GM23338 (cell line): ENCODE measurements at regions not wholly inside any gene's neighbourhood (a gene's known extent, or its start where the extent isn't known, plus 50 kb on each side); places are given as distances from the start of the nearest gene placed in this dataset.

Experiments used
- ATAC-seq: fragments of 200-7000 bp; cut with Tn5 transposase; 3 replicates; pipeline ENCODE4 v1.9.1; 2020
- DNase-seq: peaks from one replicate; pipeline ENCODE4 v3.0.0-alpha.2; 2015; ENCODE audit warnings: low spot score
- H2AFZ ChIP-seq: fragments of 200-600 bp; sonication (generic); 2 replicates; pipeline ENCODE4 v1.8.0; 2016; ENCODE audit warnings: antibody characterized with exemption, mild to moderate bottlenecking, moderate library complexity
- H3F3A ChIP-seq: fragments of 200-600 bp; sonication (generic); replicated peaks from 2 replicates; pipeline ENCODE4 v1.8.0; 2017; ENCODE audit warnings: antibody characterized with exemption, mixed run types, low read depth
- H3K27ac ChIP-seq: fragments of 200-600 bp; sonication (generic); 2 replicates; pipeline ENCODE4 v1.6.1; 2016; ENCODE audit warnings: low read depth
- H3K27me3 ChIP-seq: fragments of 200-600 bp; sonication (generic); 2 replicates; pipeline ENCODE4 v1.8.0; 2016; ENCODE audit warnings: mild to moderate bottlenecking, mixed run types, moderate library complexity; ENCODE audit not compliant: insufficient read depth
- H3K36me3 ChIP-seq: fragments of 200-600 bp; sonication (generic); 2 replicates; pipeline ENCODE4 v1.8.0; 2016; ENCODE audit warnings: mild to moderate bottlenecking; ENCODE audit not compliant: insufficient read depth
- H3K4me1 ChIP-seq: fragments of 200-600 bp; sonication (generic); 2 replicates; pipeline ENCODE4 v1.8.0; 2016; ENCODE audit warnings: mild to moderate bottlenecking, moderate library complexity; ENCODE audit not compliant: insufficient read depth
- H3K4me2 ChIP-seq: fragments of 200-600 bp; sonication (generic); 2 replicates; pipeline ENCODE4 v1.7.1; 2017; ENCODE audit warnings: mixed run types
- H3K4me3 ChIP-seq: fragments of 200-600 bp; sonication (generic); 2 replicates; pipeline ENCODE4 v1.6.1; 2016; ENCODE audit warnings: mixed run types
- H3K79me2 ChIP-seq: fragments of 200-600 bp; sonication (generic); replicated peaks from 2 replicates; pipeline ENCODE4 v1.8.0; 2017; ENCODE audit warnings: mild to moderate bottlenecking; ENCODE audit not compliant: insufficient read depth
- H3K9me2 ChIP-seq: fragments of 200-600 bp; sonication (generic); 2 replicates; pipeline ENCODE4 v1.8.0; 2017; ENCODE audit not compliant: insufficient read depth
- H4K20me1 ChIP-seq: fragments of 200-600 bp; sonication (generic); replicated peaks from 2 replicates; pipeline ENCODE4 v1.8.0; 2017; ENCODE audit warnings: mild to moderate bottlenecking; ENCODE audit not compliant: insufficient read depth
- H3K27ac Mint-ChIP-seq: 2 replicates; pipeline ENCODE4 v1.8.0; 2020; ENCODE audit warnings: inconsistent platforms, mild to moderate bottlenecking, moderate library complexity, mixed read lengths
- H3K27me3 Mint-ChIP-seq: 3 replicates; pipeline ENCODE4 v1.8.0; 2022; ENCODE audit warnings: low read depth, mild to moderate bottlenecking, moderate library complexity, mixed read lengths, inconsistent platforms; ENCODE audit not compliant: insufficient read depth, poor library complexity
- H3K36me3 Mint-ChIP-seq: 3 replicates; pipeline ENCODE4 v1.8.0; 2021; ENCODE audit warnings: low read depth, mild to moderate bottlenecking, inconsistent platforms, moderate library complexity, mixed read lengths
- H3K4me1 Mint-ChIP-seq: 3 replicates; pipeline ENCODE4 v1.8.0; 2020; ENCODE audit warnings: mild to moderate bottlenecking, inconsistent platforms, mixed read lengths
- H3K4me3 Mint-ChIP-seq: 3 replicates; pipeline ENCODE4 v1.8.0; 2021; ENCODE audit warnings: moderate library complexity, mild to moderate bottlenecking, inconsistent platforms, mixed read lengths
- H3K9me3 Mint-ChIP-seq: 3 replicates; pipeline ENCODE4 v1.8.0; 2020; ENCODE audit warnings: moderate library complexity, mild to moderate bottlenecking, inconsistent platforms, mixed read lengths
- CREB1 ChIP-seq: fragments of 250-450 bp; sonication (Bioruptor Pico); IDR thresholded peaks from 2 replicates; pipeline ENCODE4 v1.5.0; 2020; ENCODE audit warnings: low read depth, mild to moderate bottlenecking, moderate library complexity
- EZH2 ChIP-seq: fragments of 200-600 bp; sonication (generic); IDR thresholded peaks from one replicate; pipeline ENCODE4 v1.8.0; 2017; ENCODE audit warnings: antibody characterized with exemption, mild to moderate bottlenecking, low read depth; ENCODE audit not compliant: unreplicated experiment
- JUNB ChIP-seq: IDR thresholded peaks from one replicate; pipeline ENCODE4 v1.6.1; 2016; ENCODE audit warnings: antibody characterized with exemption; ENCODE audit not compliant: unreplicated experiment
- POLR2AphosphoS5 ChIP-seq: IDR thresholded peaks from 2 replicates; pipeline ENCODE4 v1.6.1; 2016; ENCODE audit warnings: antibody characterized with exemption, low read depth
- STAT1 ChIP-seq: IDR thresholded peaks from one replicate; pipeline ENCODE4 v1.6.1; 2016; ENCODE audit warnings: antibody characterized with exemption; ENCODE audit not compliant: unreplicated experiment
- ZNF114 ChIP-seq: fragments of 250-450 bp; sonication (Bioruptor Pico); IDR thresholded peaks from 2 replicates; pipeline ENCODE4 v1.5.0; 2020; ENCODE audit warnings: mild to moderate bottlenecking, moderate library complexity
- ZNF331 ChIP-seq: fragments of 250-450 bp; sonication (Bioruptor Pico); IDR thresholded peaks from 2 replicates; pipeline ENCODE4 v1.5.0; 2020; ENCODE audit warnings: low read depth, mild to moderate bottlenecking, moderate library complexity
- TF ChIP-seq, protein P1 (sequence below): fragments of 250-450 bp; sonication (Bioruptor Pico); IDR thresholded peaks from 2 replicates; pipeline ENCODE4 v1.5.0; 2020; ENCODE audit warnings: mild to moderate bottlenecking, moderate library complexity
- TF ChIP-seq, protein P2 (sequence below), 2 experiments: fragments of 200-600 bp in 1 of 2; sonication (generic) in 1 of 2; conservative IDR thresholded peaks; 2 replicates each; pipeline versions ENCODE4 v1.5.1 to v1.6.1; 2016 to 2017; ENCODE audit warnings: antibody characterized with exemption in 2 of 2, low read depth in 2 of 2, mild to moderate bottlenecking in 2 of 2, moderate library complexity in 1 of 2

DNA sequence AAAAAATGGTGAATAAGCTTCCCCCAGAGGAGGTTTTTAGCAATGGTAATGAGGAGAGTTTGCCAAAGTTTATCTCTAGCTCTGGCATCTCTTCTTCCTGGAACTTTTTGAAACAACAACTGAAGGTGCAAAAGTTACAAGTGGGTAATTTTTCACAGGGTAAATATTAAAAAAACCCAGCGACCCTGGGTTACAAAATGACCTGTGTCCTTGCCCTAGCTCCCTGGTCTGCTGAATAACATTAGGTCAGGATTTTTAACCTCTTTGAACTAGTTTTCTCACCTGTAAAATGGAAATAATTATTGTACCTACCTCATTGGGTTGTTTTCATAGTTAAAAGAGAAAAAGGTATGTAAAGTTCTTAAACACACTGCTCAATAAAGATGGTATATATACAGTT is 332.4 kb upstream of the DUSP10 start (continued):
- no peak for TF ChIP-seq EZH2
- TF ChIP-seq, protein P1, sequence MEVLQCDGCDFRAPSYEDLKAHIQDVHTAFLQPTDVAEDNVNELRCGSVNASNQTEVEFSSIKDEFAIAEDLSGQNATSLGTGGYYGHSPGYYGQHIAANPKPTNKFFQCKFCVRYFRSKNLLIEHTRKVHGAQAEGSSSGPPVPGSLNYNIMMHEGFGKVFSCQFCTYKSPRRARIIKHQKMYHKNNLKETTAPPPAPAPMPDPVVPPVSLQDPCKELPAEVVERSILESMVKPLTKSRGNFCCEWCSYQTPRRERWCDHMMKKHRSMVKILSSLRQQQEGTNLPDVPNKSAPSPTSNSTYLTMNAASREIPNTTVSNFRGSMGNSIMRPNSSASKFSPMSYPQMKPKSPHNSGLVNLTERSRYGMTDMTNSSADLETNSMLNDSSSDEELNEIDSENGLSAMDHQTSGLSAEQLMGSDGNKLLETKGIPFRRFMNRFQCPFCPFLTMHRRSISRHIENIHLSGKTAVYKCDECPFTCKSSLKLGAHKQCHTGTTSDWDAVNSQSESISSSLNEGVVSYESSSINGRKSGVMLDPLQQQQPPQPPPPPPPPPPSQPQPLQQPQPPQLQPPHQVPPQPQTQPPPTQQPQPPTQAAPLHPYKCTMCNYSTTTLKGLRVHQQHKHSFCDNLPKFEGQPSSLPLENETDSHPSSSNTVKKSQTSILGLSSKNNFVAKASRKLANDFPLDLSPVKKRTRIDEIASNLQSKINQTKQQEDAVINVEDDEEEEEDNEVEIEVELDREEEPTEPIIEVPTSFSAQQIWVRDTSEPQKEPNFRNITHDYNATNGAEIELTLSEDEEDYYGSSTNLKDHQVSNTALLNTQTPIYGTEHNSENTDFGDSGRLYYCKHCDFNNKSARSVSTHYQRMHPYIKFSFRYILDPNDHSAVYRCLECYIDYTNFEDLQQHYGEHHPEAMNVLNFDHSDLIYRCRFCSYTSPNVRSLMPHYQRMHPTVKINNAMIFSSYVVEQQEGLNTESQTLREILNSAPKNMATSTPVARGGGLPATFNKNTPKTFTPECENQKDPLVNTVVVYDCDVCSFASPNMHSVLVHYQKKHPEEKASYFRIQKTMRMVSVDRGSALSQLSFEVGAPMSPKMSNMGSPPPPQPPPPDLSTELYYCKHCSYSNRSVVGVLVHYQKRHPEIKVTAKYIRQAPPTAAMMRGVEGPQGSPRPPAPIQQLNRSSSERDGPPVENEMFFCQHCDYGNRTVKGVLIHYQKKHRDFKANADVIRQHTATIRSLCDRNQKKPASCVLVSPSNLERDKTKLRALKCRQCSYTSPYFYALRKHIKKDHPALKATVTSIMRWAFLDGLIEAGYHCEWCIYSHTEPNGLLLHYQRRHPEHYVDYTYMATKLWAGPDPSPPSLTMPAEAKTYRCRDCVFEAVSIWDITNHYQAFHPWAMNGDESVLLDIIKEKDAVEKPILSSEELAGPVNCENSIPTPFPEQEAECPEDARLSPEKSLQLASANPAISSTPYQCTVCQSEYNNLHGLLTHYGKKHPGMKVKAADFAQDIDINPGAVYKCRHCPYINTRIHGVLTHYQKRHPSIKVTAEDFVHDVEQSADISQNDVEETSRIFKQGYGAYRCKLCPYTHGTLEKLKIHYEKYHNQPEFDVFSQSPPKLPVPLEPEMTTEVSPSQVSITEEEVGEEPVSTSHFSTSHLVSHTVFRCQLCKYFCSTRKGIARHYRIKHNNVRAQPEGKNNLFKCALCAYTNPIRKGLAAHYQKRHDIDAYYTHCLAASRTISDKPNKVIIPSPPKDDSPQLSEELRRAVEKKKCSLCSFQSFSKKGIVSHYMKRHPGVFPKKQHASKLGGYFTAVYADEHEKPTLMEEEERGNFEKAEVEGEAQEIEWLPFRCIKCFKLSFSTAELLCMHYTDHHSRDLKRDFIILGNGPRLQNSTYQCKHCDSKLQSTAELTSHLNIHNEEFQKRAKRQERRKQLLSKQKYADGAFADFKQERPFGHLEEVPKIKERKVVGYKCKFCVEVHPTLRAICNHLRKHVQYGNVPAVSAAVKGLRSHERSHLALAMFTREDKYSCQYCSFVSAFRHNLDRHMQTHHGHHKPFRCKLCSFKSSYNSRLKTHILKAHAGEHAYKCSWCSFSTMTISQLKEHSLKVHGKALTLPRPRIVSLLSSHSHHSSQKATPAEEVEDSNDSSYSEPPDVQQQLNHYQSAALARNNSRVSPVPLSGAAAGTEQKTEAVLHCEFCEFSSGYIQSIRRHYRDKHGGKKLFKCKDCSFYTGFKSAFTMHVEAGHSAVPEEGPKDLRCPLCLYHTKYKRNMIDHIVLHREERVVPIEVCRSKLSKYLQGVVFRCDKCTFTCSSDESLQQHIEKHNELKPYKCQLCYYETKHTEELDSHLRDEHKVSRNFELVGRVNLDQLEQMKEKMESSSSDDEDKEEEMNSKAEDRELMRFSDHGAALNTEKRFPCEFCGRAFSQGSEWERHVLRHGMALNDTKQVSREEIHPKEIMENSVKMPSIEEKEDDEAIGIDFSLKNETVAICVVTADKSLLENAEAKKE (CRISPR knock-in tag) = no peak
- TF ChIP-seq, protein P2, sequence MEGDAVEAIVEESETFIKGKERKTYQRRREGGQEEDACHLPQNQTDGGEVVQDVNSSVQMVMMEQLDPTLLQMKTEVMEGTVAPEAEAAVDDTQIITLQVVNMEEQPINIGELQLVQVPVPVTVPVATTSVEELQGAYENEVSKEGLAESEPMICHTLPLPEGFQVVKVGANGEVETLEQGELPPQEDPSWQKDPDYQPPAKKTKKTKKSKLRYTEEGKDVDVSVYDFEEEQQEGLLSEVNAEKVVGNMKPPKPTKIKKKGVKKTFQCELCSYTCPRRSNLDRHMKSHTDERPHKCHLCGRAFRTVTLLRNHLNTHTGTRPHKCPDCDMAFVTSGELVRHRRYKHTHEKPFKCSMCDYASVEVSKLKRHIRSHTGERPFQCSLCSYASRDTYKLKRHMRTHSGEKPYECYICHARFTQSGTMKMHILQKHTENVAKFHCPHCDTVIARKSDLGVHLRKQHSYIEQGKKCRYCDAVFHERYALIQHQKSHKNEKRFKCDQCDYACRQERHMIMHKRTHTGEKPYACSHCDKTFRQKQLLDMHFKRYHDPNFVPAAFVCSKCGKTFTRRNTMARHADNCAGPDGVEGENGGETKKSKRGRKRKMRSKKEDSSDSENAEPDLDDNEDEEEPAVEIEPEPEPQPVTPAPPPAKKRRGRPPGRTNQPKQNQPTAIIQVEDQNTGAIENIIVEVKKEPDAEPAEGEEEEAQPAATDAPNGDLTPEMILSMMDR (conservative IDR thresholded peaks at IDR 0.05; ENCODE audit: low read depth in 2 of 2) = no peak
- TF ChIP-seq ZNF114 (CRISPR knock-in tag) = no peak
- no peak for TF ChIP-seq STAT1

DNA sequence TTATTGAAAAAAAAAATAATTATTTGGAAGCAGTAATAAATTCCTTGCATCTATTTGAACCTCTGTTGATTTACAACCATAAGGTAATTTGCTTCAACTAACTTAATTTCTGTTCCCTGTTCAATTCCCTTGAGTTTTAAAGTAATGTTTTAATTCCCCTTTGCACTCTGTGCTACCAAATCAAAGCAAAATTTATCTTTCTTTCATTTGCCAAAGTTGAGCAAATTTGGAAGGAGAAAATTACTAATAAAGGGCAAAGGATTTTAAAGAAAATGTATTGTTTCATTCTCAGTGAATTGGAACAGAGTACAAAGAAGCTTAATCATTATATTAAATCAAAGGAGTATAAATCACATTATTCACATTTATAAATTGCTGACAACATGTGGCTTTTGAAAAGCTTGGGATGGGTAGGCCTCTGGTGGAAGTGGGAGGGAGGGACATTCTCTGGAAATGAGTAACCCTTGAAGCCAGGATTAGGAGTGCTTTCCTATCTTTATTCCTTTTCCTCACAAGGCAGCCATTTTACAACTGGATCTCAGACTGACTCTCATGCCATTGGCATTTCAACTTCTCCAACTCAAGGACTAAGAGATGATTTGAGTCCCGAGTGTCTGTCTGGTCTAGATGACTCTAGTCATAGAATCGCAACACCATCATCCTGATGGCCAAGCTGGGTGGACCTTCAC is 331.6 kb upstream of the DUSP10 start:
- H3F3A ChIP-seq = peaks cover 5% of the 10 kb centered on the region; the same call in 1 of the 2 replicates
- no peak overlapping the region for H3K27ac ChIP-seq
- Mint-ChIP-seq H3K9me3 (no peaks in the 10 kb centered on the region), H3K4me3 (no peak overlapping the region), H3K4me1 (peaks cover 7% of the 10 kb centered on the region), H3K27ac (no peak overlapping the region), H3K27me3 (peaks cover 2% of the 10 kb centered on the region), H3K36me3 (no peaks in the 10 kb centered on the region)
- H4K20me1 ChIP-seq = no peaks in the 10 kb centered on the region
- DNase-seq (no peak), ATAC-seq (no peak)
- H3K36me3 ChIP-seq = no peaks in the 10 kb centered on the region
- H3K4me3 ChIP-seq = no peak overlapping the region
- H2AFZ ChIP-seq = no peak overlapping the region
- no peaks in the 10 kb centered on the region for H3K27me3 ChIP-seq
- no peaks in the 10 kb centered on the region for H3K79me2 ChIP-seq
- H3K9me2 ChIP-seq = peaks cover 11% of the 10 kb centered on the region
- peaks cover 38% of the 10 kb centered on the region for H3K4me1 ChIP-seq
- H3K4me2 ChIP-seq = no peak overlapping the region
- no peak for TF ChIP-seq EZH2
- TF ChIP-seq POLR2AphosphoS5 = no peak
- TF ChIP-seq ZNF114 (CRISPR knock-in tag) = no peak
- TF ChIP-seq JUNB = no peak
- no peak for TF ChIP-seq ZNF331 (CRISPR knock-in tag)
- TF ChIP-seq CREB1 = no peak
- no peak for TF ChIP-seq STAT1
